OCI-LY7 (cell line): ENCODE measurements at regions not wholly inside any gene's neighbourhood (a gene's known extent, or its start where the extent isn't known, plus 50 kb on each side); places are given as distances from the start of the nearest gene placed in this dataset.

Source experiments
- CTCF ChIP-seq: fragments of 200-600 bp; sonication (generic); conservative IDR thresholded peaks from 2 replicates; pipeline ENCODE4 v1.5.1; 2014; ENCODE audit warnings: mild to moderate bottlenecking, antibody characterized with exemption, low read length, moderate library complexity, mixed read lengths
- EZH2phosphoT487 ChIP-seq: fragments of 200-600 bp; sonication (generic); IDR thresholded peaks from 2 replicates; pipeline ENCODE4 v1.6.1; 2018; ENCODE audit warnings: low read depth, borderline replicate concordance, mild to moderate bottlenecking, mixed run types, antibody characterized with exemption, low read length, moderate library complexity, mixed read lengths

DNA sequence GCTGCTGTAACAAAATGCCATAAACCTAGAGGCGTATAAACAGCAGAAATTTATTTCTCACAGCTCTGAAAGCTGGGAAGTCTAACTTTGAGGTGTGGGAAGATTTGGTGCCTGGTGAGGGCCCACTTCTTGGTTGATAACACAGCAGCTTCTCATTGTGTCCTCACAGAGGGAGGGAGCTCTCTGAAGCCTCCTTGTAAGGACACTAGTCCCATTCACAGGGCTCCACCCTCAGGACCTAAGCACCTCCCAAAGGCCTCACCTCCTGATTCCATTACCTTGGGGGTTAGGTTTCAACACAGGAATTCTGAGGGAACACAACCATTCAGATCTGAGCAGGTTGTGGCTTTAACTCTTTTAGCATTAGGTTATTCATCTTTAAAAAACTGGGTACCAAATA lies 380.3 kb upstream of the ATP10A start:
- TF ChIP-seq CTCF (no peak), EZH2phosphoT487 (no peak)
